AG04450 (cell line): ENCODE measurements at regions not wholly inside any gene's neighbourhood (a gene's known extent, or its start where the extent isn't known, plus 50 kb on each side); places are given as distances from the start of the nearest gene placed in this dataset.

ENCODE experiments used
- CTCF ChIA-PET: fragments of 300-600, 350-600 bp; formaldehyde crosslinking; extraction: SDS; loops from one replicate; lab custom pipeline; 2022; ENCODE audit warnings: antibody characterized with exemption, inconsistent platforms; lab: Charles Lee
- POLR2A ChIA-PET: fragments of 350-600 bp; formaldehyde crosslinking; extraction: SDS; loops from one replicate; lab custom pipeline; 2021; ENCODE audit warnings: antibody characterized with exemption, inconsistent platforms; lab: Yijun Ruan, JAX
- DNase-seq: peaks from one replicate; pipeline ENCODE4 v3.0.0-alpha.2; 2011; ENCODE audit warnings: low read depth, low spot score
- H3K27ac ChIP-seq: one replicate; pipeline ENCODE4 v1.5.1; 2012; ENCODE audit warnings: low read depth, low read length, control low read depth
- H3K27me3 ChIP-seq: one replicate; pipeline ENCODE4 v1.6.0; 2012; ENCODE audit warnings: low read length; ENCODE audit not compliant: control insufficient read depth, insufficient read depth
- H3K4me3 ChIP-seq: 2 replicates; pipeline ENCODE4 v1.5.1; 2011; ENCODE audit warnings: mild to moderate bottlenecking, low read depth, low read length, control low read depth
- H3K9me3 ChIP-seq: 2 replicates; pipeline ENCODE4 v1.5.1; 2012; ENCODE audit warnings: low read length; ENCODE audit not compliant: control insufficient read depth, insufficient read depth
- CTCF ChIP-seq: IDR thresholded peaks from 2 replicates; pipeline ENCODE4 v1.5.1; 2011; ENCODE audit warnings: low read depth, low read length, control low read depth, inconsistent platforms

GRCh38 chr7:26437003-26437532 is 145.4 kb downstream of the SNX10 start:
- H3K9me3 ChIP-seq: no peaks in the 10 kb centered on the region
- H3K27ac ChIP-seq: no peak overlapping the region
- no peaks in the 10 kb centered on the region for H3K27me3 ChIP-seq
- POLR2A ChIA-PET: no interaction called here
- no peak overlapping the region for H3K4me3 ChIP-seq
- DNase-seq: no peak
- TF ChIP-seq CTCF: no peak
- CTCF ChIA-PET: no interaction called here

GRCh38 chr7:26438078-26438477 is 146.4 kb downstream of the SNX10 start:
- no peaks in the 10 kb centered on the region for H3K9me3 ChIP-seq
- POLR2A ChIA-PET: no interaction called here
- DNase-seq: no peak
- H3K27me3 ChIP-seq: no peaks in the 10 kb centered on the region
- no peak overlapping the region for H3K27ac ChIP-seq
- CTCF ChIA-PET: no interaction called here
- H3K4me3 ChIP-seq: no peak overlapping the region
- no peak for TF ChIP-seq CTCF

GRCh38 chr7:26439521-26440232 is 148.0 kb downstream of the SNX10 start:
- no peak for TF ChIP-seq CTCF
- CTCF ChIA-PET: no interaction called here

GRCh38 chr7:26440233-26441001 is 148.8 kb downstream of the SNX10 start:
- POLR2A ChIA-PET: no interaction called here
- Histone ChIP-seq H3K4me3 (no peak overlapping the region), H3K9me3 (no peaks in the 10 kb centered on the region), H3K27ac (no peak overlapping the region), H3K27me3 (no peaks in the 10 kb centered on the region)
- CTCF ChIA-PET: no interaction called here
- TF ChIP-seq CTCF: no peak
- no peak for DNase-seq

More at GRCh38 chr7:26439521-26440232, 148.0 kb downstream of the SNX10 start:
- no peaks in the 10 kb centered on the region for H3K27me3 ChIP-seq
- H3K4me3 ChIP-seq: no peak overlapping the region
- DNase-seq: no peak
- no peaks in the 10 kb centered on the region for H3K9me3 ChIP-seq
- H3K27ac ChIP-seq: no peak overlapping the region
- POLR2A ChIA-PET: no interaction called here

GRCh38 chr7:26441002-26441521 is 149.4 kb downstream of the SNX10 start:
- no peak for DNase-seq
- Histone ChIP-seq H3K27ac (no peak overlapping the region), H3K9me3 (no peaks in the 10 kb centered on the region), H3K4me3 (no peak overlapping the region), H3K27me3 (no peaks in the 10 kb centered on the region)
- TF ChIP-seq CTCF: no peak
- CTCF ChIA-PET: no interaction called here
- POLR2A ChIA-PET: no interaction called here
